Ishikawa (cell line): ENCODE measurements at regions not wholly inside any gene's neighbourhood (a gene's known extent, or its start where the extent isn't known, plus 50 kb on each side); places are given as distances from the start of the nearest gene placed in this dataset.

Source experiments
- CEBPB ChIP-seq: IDR thresholded peaks from 2 replicates; pipeline ENCODE4 v1.6.1; 2012
- EP300 ChIP-seq: IDR thresholded peaks from 2 replicates; pipeline ENCODE4 v1.6.1; 2012; ENCODE audit warnings: borderline replicate concordance
- TAF1 ChIP-seq: IDR thresholded peaks from 2 replicates; pipeline ENCODE4 v1.6.1; 2012; ENCODE audit warnings: low read depth, mild to moderate bottlenecking
- YY1 ChIP-seq: IDR thresholded peaks from 2 replicates; pipeline ENCODE4 v1.6.1; 2012; ENCODE audit warnings: low read depth
- TF ChIP-seq, protein P1 (sequence below): IDR thresholded peaks from 2 replicates; pipeline ENCODE4 v1.6.1; 2012

GRCh38 chr10:118167056-118167700 lies 120.4 kb upstream of the RAB11FIP2 start:
- TF ChIP-seq TAF1 (no peak), YY1 (no peak), EP300 (no peak), CEBPB (no peak)
- TF ChIP-seq, protein P1, sequence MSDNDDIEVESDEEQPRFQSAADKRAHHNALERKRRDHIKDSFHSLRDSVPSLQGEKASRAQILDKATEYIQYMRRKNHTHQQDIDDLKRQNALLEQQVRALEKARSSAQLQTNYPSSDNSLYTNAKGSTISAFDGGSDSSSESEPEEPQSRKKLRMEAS: no peak
